Endothelial cell of umbilical vein (primary cell): ENCODE measurements at regions not wholly inside any gene's neighbourhood (a gene's known extent, or its start where the extent isn't known, plus 50 kb on each side); places are given as distances from the start of the nearest gene placed in this dataset.

ENCODE experiments used
- BruUV-seq: library from RNA; stranded (reverse); fragments of 400-500 nt; replicated peaks from 2 replicates; lab custom pipeline; 2021; lab: Mats Ljungman, UMichigan
- CTCF ChIA-PET: fragments of 300-600, 350-600 bp; sonication (Branson Sonifier 250); formaldehyde crosslinking; loops from one replicate; lab custom pipeline; 2021; ENCODE audit warnings: antibody characterized with exemption, inconsistent platforms; lab: Charles Lee
- POLR2A ChIA-PET: fragments of 300-600, 350-600 bp; sonication (Branson Sonifier 250); formaldehyde crosslinking; loops from one replicate; lab custom pipeline; 2021; ENCODE audit warnings: antibody characterized with exemption, inconsistent platforms; lab: Charles Lee
- DNase-seq: peaks from one replicate; pipeline ENCODE4 v3.0.0-alpha.2; 2011; ENCODE audit warnings: low read depth, low spot score
- FAIRE-seq: peaks from 2 replicates; lab custom pipeline; 2011; peaks lifted over from hg19 to GRCh38; lab: Jason Lieb, UNC
- H2AFZ ChIP-seq: 2 replicates; pipeline ENCODE4 v1.6.0; 2012; ENCODE audit warnings: low read depth, low read length, control low read depth, inconsistent platforms
- H3K27ac ChIP-seq: 2 replicates; pipeline ENCODE4 v1.5.1; 2011; ENCODE audit warnings: low read depth, mild to moderate bottlenecking, control low read depth, low read length, moderate library complexity; ENCODE audit not compliant: insufficient read depth
- H3K27me3 ChIP-seq, 2 experiments: 2 replicates each; pipeline versions ENCODE4 v1.6.0 to v1.6.1; 2011; ENCODE audit warnings: low read length in 2 of 2, mixed read lengths in 1 of 2; ENCODE audit not compliant: control insufficient read depth in 2 of 2, insufficient read depth in 2 of 2
- H3K36me3 ChIP-seq, 2 experiments: 2 replicates in 1 of 2; 3 replicates in 1 of 2; pipeline ENCODE4 v1.5.1; 2011; ENCODE audit warnings: low read length in 2 of 2, mild to moderate bottlenecking in 1 of 2, moderate library complexity in 1 of 2; ENCODE audit not compliant: control insufficient read depth in 2 of 2, insufficient read depth in 2 of 2; ENCODE audit errors: extremely low read depth in 1 of 2
- H3K4me1 ChIP-seq: 3 replicates; pipeline ENCODE4 v1.5.1; 2011; ENCODE audit warnings: mild to moderate bottlenecking, low read length; ENCODE audit not compliant: control insufficient read depth, insufficient read depth; ENCODE audit errors: extremely low read depth
- H3K4me2 ChIP-seq: 2 replicates; pipeline ENCODE4 v1.6.1; 2011; ENCODE audit warnings: low read length, control low read depth, mixed read lengths; ENCODE audit not compliant: insufficient read depth
- H3K4me3 ChIP-seq, 3 experiments: fragments of 200-600 bp in 1 of 3; sonication (generic), shearing (Covaris generic) in 1 of 3; replicated peaks in 1 of 3; 2 replicates each; pipeline ENCODE4 v1.5.1; 2011 to 2016; ENCODE audit warnings: control low read depth in 3 of 3, low read length in 3 of 3, mild to moderate bottlenecking in 2 of 3, inconsistent platforms in 1 of 3, low read depth in 1 of 3, moderate library complexity in 1 of 3; ENCODE audit not compliant: insufficient read depth in 1 of 3
- H3K79me2 ChIP-seq: 2 replicates; pipeline ENCODE4 v1.6.0; 2012; ENCODE audit warnings: low read length, inconsistent platforms; ENCODE audit not compliant: control insufficient read depth, insufficient read depth
- H3K9ac ChIP-seq: replicated peaks from 2 replicates; pipeline ENCODE3; 2011; ENCODE audit warnings: low read length, control low read depth; ENCODE audit not compliant: insufficient read depth; ENCODE audit errors: extremely low read depth
- H3K9me1 ChIP-seq: replicated peaks from 3 replicates; pipeline ENCODE4 v1.6.0; 2011; ENCODE audit warnings: mild to moderate bottlenecking, low read length; ENCODE audit not compliant: control insufficient read depth, insufficient read depth; ENCODE audit errors: extremely low read depth
- H3K9me3 ChIP-seq: replicated peaks from 2 replicates; pipeline ENCODE4 v1.5.1; 2012; ENCODE audit warnings: low read length, inconsistent platforms; ENCODE audit not compliant: control insufficient read depth, insufficient read depth
- H4K20me1 ChIP-seq: replicated peaks from 2 replicates; pipeline ENCODE3; 2011; ENCODE audit warnings: mild to moderate bottlenecking, low read length; ENCODE audit not compliant: control insufficient read depth, insufficient read depth; ENCODE audit errors: extremely low read depth
- EZH2 ChIP-seq: IDR thresholded peaks from 2 replicates; pipeline ENCODE4 v1.6.1; 2012; ENCODE audit warnings: borderline replicate concordance, low read depth, mild to moderate bottlenecking, moderate library complexity, low read length, inconsistent platforms; ENCODE audit not compliant: severe bottlenecking
- FOS ChIP-seq: IDR thresholded peaks from 2 replicates; pipeline ENCODE4 v1.6.1; 2011; ENCODE audit warnings: mild to moderate bottlenecking, low read length, moderate library complexity, borderline replicate concordance; ENCODE audit not compliant: insufficient read depth
- GATA2 ChIP-seq: IDR thresholded peaks from 2 replicates; pipeline ENCODE4 v1.7.0; 2011; ENCODE audit warnings: low read depth, mild to moderate bottlenecking, moderate library complexity, mixed read lengths, low read length; ENCODE audit not compliant: insufficient read length, insufficient read depth
- JUN ChIP-seq: IDR thresholded peaks from 2 replicates; pipeline ENCODE4 v1.6.1; 2011; ENCODE audit warnings: borderline replicate concordance, low read depth; ENCODE audit not compliant: insufficient read length, insufficient read depth
- MYC ChIP-seq: IDR thresholded peaks from one replicate; pipeline ENCODE4 v1.6.1; 2011; ENCODE audit warnings: mild to moderate bottlenecking, low read depth, low read length
- POLR2A ChIP-seq: IDR thresholded peaks from 2 replicates; pipeline ENCODE4 v1.6.1; 2012; ENCODE audit warnings: low read depth, mild to moderate bottlenecking, control low read depth, low read length
- POLR2AphosphoS5 ChIP-seq: IDR thresholded peaks from 2 replicates; pipeline ENCODE4 v1.6.1; 2012; ENCODE audit warnings: low read depth, mild to moderate bottlenecking, control low read depth, low read length, moderate library complexity; ENCODE audit not compliant: insufficient read depth
- dilution Hi-C: fragments of 300-500 bp; cut with MboI; formaldehyde crosslinking; loops from one replicate; pipeline ENCODE4 v1.15.0; 2019; ENCODE audit warnings: low sequenced_read_pairs; ENCODE audit not compliant: extremely low pct_ligation_motif_present
- intact Hi-C: fragments of 100-400 bp; cut with micrococcal nuclease; formaldehyde crosslinking; loops from one replicate; pipeline ENCODE4 v1.10.0; 2022
- TF ChIP-seq, protein P1 (sequence below): IDR thresholded peaks from 2 replicates; pipeline ENCODE4 v1.6.1; 2011; ENCODE audit not compliant: insufficient read depth, insufficient read length
- TF ChIP-seq, protein P2 (sequence below), 2 donors: IDR thresholded peaks; 1 replicate in 1 of 2; 2 replicates in 1 of 2; pipeline ENCODE4 v1.5.1; 2011; ENCODE audit warnings: low read length in 2 of 2, mild to moderate bottlenecking in 2 of 2, moderate library complexity in 2 of 2, control low read depth in 1 of 2, inconsistent platforms in 1 of 2, low read depth in 1 of 2; ENCODE audit not compliant: insufficient read depth in 1 of 2; ENCODE audit errors: extremely low read depth in 1 of 2

DNA sequence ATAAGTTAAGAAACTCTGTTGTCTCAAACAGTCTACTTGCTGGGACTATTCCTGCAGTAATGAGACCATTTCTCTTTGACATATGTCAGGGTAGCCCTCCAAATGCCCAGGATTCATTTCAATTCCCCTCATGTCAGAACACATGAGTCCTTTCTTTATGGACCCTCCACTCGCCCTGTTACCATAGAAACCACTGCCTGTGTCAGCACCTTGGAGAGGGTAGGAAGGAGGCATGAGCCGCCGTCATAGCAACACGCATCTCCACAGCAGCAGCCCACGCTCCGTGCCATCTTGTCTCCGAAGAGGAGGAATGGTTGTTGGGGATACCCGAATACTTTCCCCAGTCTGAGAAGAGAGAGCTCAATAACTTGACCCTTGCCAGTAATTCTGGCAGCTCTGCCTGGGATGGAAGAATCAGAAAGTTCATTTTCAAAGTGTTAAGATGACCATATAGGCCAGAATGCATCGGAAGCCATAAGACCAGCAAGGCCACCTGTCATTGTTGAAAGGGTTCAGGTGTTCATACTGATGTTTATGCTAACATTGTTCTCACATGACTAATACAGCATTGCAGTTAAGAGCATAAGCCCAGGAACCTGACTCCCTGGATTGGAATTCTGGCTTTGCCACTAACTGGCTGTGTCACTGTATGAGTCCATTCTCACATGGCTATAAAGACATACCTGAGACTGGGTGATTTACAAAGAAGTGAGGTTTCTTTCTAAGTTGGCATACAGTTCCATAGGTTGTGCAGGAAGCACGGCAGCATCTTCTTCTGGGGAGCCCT, 141.3 kb downstream of the ABCC12 start:
- H3K9me1 ChIP-seq = no peaks in the 10 kb centered on the region
- no peak overlapping the region for H3K4me2 ChIP-seq
- H2AFZ ChIP-seq = no peak overlapping the region
- BruUV-seq = no TSS peak
- intact Hi-C loops = no loop called here
- no peaks in the 10 kb centered on the region for H3K9me3 ChIP-seq
- FAIRE-seq (no peak), DNase-seq (no peak)
- H3K36me3 ChIP-seq = no peaks in the 10 kb centered on the region
- no peak for TF ChIP-seq MYC
- no peak for TF ChIP-seq GATA2
- no peak for TF ChIP-seq FOS
- no peak for TF ChIP-seq POLR2A
- TF ChIP-seq EZH2 = no peak
- no peak for TF ChIP-seq JUN
- TF ChIP-seq, protein P1, sequence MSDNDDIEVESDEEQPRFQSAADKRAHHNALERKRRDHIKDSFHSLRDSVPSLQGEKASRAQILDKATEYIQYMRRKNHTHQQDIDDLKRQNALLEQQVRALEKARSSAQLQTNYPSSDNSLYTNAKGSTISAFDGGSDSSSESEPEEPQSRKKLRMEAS = no peak
- no peak for TF ChIP-seq POLR2AphosphoS5
- TF ChIP-seq, protein P2, sequence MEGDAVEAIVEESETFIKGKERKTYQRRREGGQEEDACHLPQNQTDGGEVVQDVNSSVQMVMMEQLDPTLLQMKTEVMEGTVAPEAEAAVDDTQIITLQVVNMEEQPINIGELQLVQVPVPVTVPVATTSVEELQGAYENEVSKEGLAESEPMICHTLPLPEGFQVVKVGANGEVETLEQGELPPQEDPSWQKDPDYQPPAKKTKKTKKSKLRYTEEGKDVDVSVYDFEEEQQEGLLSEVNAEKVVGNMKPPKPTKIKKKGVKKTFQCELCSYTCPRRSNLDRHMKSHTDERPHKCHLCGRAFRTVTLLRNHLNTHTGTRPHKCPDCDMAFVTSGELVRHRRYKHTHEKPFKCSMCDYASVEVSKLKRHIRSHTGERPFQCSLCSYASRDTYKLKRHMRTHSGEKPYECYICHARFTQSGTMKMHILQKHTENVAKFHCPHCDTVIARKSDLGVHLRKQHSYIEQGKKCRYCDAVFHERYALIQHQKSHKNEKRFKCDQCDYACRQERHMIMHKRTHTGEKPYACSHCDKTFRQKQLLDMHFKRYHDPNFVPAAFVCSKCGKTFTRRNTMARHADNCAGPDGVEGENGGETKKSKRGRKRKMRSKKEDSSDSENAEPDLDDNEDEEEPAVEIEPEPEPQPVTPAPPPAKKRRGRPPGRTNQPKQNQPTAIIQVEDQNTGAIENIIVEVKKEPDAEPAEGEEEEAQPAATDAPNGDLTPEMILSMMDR (IDR thresholded peaks at IDR 0.05; ENCODE audit: extremely low read depth in 1 of 2, insufficient read depth in 1 of 2, low read depth in 1 of 2, low read length in 2 of 2) = no peak
- ChIA-PET POLR2A (no interaction called here), CTCF (no interaction called here)
- H4K20me1 ChIP-seq = no peaks in the 10 kb centered on the region
- no peaks in the 10 kb centered on the region for H3K27me3 ChIP-seq
- no peaks in the 10 kb centered on the region for H3K4me1 ChIP-seq
- H3K4me3 ChIP-seq = no peak overlapping the region
- dilution Hi-C loops = no loop called here
- no peaks in the 10 kb centered on the region for H3K79me2 ChIP-seq
- H3K9ac ChIP-seq = no peak overlapping the region
- no peak overlapping the region for H3K27ac ChIP-seq
